Embryonic facial prominence (tissue), 1 donor: ENCODE measurements at regions not wholly inside any gene's neighbourhood (a gene's known extent, or its start where the extent isn't known, plus 50 kb on each side); places are given as distances from the start of the nearest gene placed in this dataset.

Experiments
- DNase-seq: peaks from one replicate; pipeline ENCODE4 v3.0.0-alpha.2; 2016; ENCODE audit errors: extremely low spot score

DNA sequence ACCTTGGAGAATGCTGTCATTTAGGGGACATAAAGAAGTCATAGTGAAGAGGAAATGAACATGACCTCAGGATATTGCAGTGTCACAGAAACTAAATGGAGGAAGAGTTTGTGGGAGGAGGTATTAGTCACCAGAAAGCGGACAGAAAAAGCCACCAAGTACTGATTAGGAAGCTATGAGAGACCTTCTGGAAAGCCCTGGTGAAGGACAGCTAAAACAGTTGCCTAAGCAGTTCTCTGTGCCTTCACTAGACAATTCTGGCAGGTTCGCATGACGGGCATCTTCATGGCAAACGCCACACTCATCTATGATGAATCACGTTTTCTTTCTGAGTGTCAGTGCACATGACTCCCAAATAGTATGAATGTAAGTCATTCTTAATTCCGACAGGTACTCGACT, 325.8 kb downstream of the C11orf87 start:
- DNase-seq, result no peak

DNA sequence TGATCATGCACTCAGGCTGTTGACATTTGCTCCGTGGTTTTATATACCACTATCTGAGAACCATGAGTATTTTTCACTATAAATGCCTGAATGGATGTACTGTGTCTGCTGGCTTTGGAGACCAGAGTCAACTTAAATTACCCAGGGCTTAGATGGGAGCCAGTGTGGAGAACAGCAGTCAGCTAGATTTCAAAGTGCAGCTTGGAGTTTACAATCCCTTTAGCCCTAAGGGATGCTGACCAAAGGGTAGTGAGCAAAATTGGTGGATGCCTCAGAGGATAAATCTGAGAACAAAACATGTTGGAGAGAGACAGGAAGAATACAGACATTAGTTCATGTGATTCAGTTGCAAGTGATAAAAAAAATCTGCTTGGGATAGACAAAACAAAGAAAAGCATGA, 327.5 kb downstream of the C11orf87 start:
- DNase-seq, result no peak

DNA sequence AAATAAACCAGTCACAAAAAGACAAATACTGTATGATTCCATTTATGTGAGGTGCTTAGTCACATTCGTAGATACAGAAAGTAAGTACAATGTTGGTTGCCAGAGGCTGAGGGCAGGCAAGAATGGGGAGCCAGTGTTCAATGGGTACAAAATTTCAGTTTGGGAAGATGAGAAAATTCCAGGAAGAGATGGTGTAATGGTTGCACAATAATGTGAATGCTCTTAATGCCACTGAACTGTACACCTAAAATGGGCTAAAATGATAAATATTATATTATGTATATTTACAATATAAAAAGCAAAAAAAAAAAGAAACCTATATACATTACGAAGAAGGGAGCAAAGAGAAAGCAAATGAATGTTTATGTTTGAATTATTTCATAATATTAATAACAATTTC, 329.0 kb downstream of the C11orf87 start:
- no peak for DNase-seq

DNA sequence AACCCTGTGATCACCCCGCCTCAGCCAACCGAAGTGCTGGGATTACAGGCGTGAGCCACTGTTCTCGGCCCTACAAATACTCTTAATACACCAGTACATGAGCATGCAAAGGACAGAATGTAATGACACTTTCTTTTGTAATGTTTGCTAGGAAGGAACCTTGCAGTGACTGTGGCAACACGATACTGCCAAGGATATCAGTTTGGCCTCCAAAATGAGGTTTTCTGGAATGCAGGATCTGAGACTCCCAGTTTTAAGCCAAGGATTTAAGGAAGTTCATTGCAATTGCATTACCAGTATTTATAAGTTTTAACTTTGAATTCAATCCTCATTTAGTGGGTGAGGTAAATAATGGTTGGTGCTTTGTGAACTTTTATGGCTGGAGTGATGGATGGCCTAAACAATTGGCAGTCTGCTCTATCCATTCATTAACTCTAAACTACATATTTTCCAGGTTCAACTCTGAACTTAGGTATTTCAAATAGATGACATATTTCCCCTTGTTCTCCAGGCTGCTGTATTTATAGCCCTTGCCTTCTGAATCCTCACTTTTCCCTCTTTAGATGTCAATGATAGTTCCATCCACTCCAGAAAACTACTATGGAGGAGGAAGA, 330.3 kb downstream of the C11orf87 start:
- DNase-seq, result no peak

DNA sequence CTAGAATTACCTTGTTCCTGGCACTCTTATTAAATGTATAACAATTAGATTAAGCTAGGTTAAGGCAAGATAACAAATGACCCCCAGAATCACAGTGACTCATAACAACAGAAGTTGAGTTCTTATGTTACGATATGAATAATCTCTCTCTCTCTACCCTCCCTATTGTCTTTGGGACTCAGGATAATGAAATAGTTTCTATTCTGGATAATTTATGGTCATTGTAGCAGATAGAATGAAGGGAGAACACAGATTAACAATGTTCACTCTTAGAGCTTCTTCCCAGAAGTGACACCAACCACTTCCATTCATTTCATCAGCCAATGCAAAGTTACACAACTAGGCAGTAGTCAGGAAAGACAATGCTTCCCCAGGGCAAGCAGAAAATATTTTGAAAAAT, 334.5 kb downstream of the C11orf87 start:
- no peak for DNase-seq

DNA sequence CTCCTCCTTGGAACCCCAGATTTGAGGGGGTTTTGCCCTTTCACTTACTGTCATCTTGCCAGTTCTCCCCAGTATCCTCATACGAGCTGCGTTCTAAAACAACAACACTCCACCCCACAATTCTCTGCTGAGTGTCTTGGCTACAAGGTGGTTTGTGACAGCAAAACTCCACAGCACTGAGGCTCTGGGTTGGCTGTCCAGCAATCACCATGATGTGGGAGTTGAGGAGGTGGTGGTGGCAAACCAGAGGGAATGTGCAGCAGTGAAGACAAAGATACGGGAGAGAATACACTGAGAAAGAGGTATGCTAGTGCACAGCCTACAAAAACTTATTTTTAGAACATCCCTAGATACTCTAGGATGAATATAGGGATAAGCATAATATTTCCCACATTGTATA, 335.0 kb downstream of the C11orf87 start:
- DNase-seq, result no peak

DNA sequence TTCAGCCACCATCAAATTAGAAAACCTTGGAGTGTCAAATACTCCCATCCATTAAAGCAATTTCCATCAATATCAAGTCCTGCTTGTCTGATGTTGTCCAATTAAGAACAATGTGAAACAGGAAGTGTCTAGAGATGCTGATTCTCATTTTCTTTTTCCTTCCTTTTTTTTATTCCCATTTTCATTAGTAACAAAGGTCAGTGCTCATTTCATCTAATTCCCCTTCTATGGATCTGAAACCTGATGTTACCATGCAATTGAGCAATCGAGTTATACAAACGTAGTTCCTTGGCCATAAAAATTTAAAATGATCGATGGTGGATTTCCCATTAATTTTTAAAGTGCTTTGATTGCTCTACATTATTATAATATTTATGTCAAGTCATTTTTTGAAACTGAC, 330.6 kb upstream of the ZC3H12C start:
- DNase-seq, result no peak

DNA sequence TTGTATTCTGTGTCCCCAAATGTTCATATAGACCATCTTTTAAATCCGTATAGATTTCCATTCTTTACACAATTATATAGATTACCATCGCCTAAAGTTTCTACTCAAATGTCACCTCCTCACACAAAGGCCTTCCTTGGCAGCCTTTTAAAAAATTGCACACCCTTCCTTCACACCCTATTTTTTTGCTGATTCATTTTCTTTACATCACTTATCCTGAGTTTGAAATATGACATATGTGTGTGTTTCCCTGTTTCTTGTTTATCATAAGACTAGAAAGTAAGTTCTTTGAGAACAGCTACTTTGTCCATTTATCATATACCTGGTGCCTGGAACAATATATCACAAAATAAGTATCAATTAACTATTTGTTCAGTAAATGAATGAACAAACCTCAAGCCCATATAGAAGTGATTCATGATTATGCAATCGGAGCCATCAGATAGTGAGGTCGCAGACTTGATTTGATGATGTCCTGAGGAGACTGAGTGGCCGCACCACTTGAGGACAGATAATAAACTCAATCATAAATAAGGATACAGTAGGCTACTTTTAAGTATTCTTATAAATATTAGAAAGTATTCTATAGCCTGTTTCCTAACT, 327.4 kb upstream of the ZC3H12C start:
- no peak for DNase-seq

DNA sequence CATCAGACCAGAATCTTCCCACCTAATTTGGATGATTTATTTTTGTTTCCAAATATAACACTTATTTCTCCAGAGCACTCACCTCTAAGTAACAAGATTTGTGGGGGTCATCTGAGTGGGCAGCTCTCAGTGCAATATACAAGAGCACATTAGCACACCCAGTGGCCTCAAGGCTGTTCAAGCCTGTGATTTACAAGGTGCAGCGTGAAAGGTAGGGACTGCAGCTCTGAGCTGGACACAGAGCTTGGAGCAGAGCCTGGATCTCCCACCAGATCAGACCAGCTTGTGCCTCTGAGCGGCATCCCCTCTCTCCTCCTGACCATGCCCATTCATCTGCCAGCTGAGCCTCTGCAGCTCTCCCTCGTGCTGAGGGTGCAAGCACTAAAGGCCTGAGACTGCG, 323.3 kb upstream of the ZC3H12C start:
- DNase-seq, result no peak

DNA sequence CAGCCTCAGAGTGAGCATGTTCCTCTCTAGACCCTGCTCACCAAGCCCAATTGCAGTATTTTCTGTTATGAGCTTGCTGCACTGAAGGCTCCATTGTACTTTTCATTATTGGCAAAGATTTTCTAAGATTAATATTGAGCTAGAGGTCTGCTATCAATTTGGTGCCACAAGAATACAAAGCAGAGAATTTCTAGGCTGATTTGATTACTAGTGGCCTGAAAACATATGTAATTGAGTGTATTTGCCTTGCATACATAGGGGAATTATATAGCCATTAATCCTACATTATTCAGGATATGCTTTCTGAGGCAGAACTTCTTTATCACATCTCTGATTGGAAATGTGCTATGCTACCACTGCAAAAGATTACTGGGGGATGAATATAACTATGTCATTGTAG, 322.9 kb upstream of the ZC3H12C start:
- DNase-seq, result no peak

DNA sequence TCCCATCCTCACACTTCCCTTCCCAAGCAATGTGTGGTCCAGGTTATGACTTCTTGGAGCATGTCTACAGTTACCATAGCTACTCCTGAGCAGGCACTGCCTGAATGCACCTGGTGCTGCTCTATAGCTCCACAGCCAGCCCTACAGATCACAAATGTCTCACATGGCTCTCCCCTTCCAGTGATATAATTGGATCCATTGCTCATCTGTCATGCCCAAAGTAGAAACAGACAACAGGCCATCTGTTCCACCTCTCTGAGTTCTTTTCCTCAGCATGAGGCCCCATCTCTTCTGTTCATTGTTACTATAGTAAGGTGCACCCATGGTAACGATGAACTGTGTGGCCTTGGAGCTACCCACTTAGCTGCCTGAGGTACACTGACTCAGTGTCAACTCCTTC, 320.3 kb upstream of the ZC3H12C start:
- no peak for DNase-seq

DNA sequence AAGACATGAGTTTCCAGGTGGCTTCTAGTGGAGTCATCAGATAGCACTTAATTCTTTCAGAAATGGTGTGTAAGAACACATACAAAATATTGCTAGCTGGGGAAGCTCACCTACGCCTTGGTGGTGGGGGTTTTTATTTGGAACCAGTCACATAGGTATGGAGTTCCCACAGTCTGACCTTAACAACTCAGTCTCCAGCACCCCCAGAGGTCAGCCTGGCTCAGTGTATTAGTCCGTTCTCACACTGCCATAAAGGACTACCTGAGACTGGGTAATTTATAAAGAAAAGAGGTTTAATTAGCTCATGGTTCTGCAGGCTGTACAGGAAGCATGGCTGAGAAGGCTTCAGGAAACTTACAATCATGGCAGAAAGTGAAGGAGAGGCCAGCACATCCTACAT, 317.5 kb upstream of the ZC3H12C start:
- DNase-seq, result no peak

DNA sequence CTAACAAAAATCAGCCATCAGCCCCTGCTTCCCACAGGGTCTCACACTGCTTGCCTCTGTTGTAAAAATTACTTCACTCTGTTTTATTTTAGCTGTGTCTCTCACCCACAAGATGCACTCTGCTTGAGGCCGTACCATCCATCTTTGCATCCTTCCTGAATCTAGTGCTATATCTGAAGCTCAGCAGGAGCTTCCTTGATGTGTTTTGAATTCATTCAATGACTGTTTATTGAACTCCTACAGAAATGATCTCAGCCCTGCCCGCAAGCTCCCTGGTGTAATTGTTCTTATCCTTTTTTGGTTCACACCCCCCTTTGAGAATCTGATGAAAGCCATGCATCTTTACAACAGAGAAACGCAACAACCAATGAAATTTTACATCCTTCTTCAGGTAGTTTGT, 310.2 kb upstream of the ZC3H12C start:
- no peak for DNase-seq

DNA sequence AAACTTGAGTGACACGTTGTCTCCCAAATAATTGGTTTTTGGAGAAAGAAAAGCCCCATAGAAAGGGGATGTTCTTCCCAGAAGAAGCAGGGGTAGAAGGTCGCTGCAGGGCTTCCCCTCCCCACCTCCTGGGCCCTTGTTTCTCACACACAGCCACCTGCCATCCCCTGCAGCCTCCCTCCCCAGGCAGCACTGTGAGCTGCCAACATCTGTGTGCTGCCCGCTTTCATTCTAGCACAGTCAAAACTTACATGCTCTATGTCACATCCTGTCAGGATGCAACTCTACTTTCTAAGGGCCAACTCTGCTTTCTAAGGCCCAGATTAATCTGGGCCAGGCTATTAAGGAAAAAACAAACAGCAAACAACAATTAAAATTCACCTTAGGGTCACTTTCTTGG, 309.4 kb upstream of the ZC3H12C start:
- DNase-seq, result no peak

DNA sequence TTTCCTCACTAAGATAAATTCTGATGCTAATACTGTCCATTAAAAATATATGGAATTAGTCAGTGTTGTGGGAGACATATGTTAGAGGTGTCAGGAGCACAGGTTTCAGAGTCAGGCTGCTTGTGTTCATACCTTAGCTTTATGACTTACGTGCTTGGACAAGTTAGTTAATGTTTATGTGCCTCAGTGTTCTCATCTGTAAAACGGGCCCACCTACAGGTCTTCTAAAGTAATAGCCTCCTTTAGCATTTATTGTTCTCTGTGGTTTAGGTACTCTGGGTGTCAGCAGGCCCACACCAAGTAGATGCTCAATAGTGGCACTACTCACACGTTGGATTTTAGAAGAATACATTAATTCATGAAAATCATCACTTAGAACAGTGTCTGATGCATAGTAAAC, 308.7 kb upstream of the ZC3H12C start:
- no peak for DNase-seq

DNA sequence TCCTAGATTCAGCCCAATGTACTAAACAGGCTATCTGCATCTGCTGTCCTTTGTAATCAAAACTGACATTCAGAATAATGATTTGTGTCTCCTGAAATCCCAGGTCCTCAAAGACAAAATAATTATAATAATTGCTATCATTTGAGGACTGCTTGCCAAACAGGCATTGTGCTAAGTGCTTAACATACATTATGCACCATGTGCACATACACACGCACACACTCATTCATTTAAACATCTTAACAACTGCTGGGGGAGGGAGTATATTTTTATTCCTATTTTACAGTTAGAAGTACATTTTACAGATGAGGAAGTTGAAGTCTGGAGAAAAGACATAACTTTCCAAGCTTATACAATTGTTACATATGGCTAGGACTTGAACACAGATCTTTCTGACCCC, 308.0 kb upstream of the ZC3H12C start:
- DNase-seq, result no peak

DNA sequence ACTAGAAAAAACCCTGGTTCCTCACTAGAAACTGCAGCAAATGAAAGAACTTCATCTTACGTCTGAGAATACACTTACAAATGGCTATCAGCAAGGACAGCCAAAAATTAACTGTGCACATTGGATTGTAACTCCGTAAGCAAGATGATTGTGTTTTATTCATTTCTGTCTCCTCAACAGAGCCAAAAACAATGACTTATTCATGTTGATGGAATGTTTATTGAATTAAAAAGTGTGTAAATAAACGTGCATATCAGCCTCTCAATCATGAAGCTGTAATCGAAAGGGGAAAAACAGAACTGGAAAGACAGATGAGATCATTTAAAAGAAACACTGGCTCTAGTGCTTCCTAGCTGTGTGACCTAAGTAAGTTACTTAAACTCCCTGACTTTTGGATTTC, 307.5 kb upstream of the ZC3H12C start:
- no peak for DNase-seq

DNA sequence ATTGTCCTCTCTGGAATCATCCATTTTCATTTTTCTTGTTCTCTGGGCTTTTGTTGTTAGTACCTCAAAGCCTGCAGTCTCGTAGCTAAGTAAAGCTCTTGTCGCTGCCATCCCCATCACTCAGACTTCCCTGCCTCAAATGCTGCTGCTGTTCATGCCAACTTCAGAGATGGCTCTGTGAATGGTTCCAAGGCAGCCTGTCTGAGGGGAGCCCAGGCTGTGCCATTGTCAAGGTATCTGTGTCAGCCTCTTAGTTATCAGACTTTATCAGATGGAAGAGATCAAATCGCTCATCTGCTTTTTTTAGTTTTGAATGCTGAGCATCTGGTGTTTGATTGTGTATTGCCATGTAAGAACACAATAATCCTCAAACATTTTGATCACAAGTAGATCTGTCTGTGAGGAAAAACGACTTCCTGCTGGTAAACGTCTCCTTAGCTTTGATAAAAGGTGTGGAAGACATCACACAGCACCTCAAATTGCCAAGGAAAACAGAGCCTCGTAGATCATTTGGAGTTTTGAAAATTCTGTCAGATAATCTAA, 304.2 kb upstream of the ZC3H12C start:
- DNase-seq, result no peak

DNA sequence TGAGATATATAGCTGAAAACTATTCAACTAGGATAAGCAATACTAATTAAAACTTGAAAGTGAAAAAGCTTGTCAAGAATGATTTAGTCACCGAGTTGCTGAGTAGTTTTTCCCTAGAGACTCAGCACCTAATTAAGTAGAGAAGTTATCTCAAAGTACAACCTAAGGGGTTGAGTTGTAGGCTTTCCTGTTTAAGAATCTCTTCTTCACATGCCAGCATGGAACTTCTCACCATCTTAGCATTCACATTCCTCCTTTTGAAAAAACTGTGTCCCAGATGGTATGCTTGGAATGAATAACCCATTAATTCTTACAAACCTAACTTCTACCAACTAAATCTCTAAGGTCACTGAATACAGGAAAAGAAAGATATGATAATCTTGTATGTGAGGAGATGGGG, 303.3 kb upstream of the ZC3H12C start:
- DNase-seq, result no peak

DNA sequence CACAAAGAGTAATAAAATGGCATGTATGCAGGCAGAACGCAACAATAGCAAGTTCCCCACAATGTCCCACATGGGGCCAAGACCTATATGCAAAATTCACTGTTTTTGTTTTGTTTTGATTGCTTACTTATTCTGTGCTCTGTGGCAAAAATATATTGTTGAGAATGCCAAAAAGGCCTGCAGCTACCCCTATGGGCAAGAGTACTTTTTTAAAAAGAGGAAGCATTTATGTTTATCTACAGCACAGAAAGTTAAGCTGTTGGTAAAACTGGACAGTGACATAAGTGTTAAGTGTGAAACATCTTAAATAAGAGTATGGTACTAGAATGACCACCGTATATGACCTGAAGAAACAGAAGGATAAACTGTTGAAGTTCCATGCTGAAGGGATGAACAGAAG, 301.9 kb upstream of the ZC3H12C start:
- no peak for DNase-seq

DNA sequence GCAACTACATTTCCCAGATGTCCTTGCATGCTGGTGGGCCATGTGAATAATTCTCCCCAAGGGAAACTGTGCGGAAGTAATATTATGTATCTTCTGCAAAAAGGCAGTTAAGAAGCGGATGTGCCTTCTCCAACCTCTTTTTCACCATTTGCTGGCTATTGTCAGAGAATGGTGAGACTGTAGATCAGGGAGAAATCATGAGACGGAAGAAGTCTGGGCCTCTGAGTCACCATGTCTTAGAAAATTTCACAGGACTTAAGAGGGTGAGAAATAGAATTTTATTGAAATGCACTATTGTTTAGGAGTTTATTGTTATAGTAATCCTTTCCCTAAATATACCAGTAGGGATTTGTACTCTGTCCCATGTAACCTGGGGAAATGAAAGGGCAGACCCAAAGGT, 298.7 kb upstream of the ZC3H12C start:
- no peak for DNase-seq

DNA sequence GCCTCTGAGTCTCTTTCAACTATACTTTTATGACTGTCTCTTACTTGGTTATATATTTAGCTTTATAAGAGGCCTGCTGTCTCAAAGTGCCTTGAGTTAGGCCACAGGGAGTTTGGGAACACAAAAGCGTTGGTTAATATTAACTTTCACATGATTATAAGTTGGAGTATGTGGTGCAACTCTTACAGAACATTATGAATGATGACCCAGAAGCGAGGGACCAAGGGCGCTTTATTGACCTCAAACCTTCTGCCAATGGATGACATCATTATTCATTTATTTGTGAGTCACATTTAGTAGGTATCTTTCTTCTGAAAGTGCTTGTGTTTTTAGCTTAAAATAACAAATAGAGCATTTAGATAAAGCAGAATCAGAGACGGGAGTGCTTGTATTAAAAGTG, 298.0 kb upstream of the ZC3H12C start:
- DNase-seq, result no peak

DNA sequence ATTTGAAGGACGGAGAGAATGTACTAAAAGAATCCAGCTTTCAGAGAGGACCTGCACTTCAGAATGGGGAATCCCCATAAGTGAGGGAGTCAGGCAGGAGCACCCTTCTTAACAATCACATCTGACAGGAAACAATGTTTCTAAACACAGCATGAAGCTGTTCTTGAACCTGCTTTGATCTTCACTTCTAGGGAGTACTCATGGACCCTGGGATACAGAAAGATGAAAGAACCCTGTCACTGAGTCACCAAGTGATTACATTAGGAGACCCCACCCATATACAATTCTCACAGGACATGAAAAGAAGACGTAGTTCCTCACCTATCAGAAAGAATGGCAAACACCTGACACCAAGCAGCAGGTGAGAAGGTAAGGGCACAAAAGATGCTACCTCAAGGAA, 296.9 kb upstream of the ZC3H12C start:
- DNase-seq, result no peak

DNA sequence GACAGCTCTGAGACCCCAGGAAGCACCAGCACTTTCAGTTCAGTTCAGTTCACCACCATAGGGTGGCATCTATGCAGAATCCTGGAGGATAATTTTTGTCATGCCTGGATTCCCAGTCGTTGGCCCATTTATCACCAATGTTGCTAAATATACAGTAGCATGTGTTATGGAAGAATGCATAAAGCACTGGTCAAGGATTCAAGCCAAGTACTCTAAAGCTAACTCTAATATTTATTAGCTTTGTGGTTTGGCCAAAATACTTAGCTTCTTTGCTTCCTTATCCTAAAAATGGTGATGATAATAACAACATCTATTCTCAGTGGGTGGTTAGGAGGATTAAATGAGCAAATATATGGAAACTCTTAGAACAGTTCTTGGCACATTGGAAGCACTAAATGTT, 294.7 kb upstream of the ZC3H12C start:
- DNase-seq, result no peak
